GM21515 (cell line): ENCODE measurements at regions not wholly inside any gene's neighbourhood (a gene's known extent, or its start where the extent isn't known, plus 50 kb on each side); places are given as distances from the start of the nearest gene placed in this dataset.

Experiments
- ATAC-seq: cut with Tn5 transposase; IDR thresholded peaks from one replicate; pipeline ENCODE4 v1.9.1; 2021; ENCODE audit not compliant: unreplicated experiment

DNA sequence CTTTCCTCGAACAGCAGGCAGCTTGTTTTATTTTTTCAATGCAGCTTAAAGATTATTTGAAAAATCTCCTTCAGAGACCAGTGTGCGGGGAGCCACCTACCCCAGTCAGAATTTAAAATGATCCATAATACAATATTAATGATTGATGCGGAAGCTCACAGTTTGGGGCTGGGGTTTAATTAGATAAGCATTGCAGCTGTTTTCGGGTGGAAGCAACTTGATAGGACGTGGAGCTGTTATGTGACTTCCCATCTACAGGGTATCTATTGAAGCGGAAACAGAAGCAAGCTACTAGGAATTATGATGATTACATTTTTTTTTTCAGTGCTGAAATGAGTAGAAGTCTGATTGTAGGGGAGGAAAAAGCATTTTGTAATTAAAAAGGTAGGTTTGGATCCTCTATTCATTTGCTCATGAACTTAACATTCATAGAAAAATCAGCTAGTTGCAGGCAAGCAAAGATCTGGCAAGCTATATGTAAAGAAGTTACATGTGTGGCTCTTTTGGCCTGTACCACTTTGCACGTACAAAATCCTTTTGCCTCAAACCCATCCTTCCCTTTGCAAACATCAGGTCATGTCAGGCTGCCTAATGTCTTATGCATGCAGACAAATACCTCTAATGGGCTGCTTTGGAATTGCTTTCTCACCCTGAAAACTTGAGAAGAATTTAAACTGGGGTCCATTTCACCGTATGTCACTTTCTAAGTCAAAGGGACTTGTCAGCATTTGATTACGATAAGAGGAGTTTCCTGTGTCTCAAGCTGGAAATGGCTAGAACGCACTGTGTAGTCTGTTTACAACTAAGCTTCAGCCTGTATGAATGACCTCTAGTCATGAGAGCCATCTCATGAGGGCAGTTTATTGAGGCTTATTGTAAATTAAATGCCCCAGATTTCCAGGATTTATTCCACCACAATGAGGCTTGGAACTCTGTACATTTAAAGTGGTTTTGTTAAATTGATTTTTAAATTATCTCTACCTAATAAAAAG lies 267.1 kb upstream of the TMTC4 start:
- ATAC-seq = no peak

DNA sequence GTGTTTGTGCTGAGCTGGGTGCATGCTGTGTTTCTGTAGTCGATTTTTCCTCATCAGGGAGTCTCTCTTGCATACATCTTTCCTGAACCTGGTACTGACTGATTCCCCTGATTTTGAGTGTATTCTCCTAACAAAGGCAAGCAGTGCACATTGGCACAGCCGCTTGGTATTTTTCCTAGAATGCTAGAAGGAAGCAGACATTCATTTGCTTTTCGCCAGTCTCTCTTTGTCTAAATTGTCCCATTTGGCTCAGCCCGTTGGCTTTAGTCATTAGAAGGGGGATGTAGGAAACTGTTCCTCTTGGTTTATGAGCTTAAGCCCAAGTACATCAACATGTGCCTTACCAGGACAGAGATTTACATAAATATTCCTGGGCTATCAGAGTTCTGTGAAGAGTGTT lies 266.1 kb upstream of the TMTC4 start:
- ATAC-seq = no peak

DNA sequence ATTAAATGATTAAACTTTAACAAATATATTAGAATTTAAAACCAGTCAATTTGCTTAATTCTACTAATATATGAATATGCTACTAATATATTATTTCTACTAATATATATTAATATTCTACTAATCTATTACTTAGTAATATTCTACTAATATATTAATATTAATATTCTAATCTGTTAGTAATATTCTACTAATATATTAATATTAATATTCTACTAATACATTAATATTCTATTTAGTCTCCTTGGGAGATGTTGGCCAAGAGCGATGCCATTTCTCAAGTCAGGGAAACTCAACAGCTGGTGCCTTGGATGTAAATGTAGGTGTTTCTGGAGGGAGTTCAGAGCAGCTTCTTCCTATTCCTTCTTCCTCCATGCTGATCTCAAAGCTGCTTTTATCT lies 259.2 kb upstream of the TMTC4 start:
- ATAC-seq = no peak

DNA sequence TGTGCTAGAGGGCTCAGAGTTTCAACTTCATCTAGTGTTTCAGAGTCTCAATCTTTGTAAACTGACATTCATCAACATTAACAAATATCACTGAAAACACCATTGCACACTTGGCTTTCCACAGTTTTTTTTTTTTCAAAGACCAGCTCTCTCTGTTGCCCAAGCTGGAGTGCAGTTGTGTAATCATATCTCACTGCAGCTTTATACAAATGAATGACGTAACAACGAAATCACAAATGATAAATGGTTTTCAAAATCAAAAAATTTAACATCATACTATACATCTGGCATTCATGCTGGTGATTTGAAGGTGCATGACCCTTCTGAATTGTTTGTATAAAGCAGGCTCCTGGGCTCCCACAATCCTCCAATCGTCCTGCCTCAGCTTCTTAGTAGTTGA lies 248.0 kb upstream of the TMTC4 start:
- no peak for ATAC-seq

DNA sequence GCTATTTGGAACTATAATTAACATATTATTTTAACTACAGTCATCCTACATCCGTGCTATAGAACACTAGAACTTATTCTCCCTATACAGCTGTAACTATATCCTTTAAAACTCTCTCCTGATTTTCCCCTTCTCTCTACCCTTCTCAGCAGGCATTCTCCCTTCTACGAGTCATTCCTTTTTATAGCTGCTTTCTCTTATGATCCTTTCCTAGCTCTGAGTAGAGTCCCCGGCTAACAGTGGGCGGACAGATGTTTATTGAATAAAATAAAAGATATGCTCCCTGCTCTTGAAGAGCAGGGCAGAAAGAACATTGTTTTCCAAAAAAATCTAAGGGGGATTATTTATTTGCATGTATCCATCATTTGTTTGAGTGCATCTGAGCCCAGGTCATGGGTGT lies 246.5 kb upstream of the TMTC4 start:
- ATAC-seq = no peak

DNA sequence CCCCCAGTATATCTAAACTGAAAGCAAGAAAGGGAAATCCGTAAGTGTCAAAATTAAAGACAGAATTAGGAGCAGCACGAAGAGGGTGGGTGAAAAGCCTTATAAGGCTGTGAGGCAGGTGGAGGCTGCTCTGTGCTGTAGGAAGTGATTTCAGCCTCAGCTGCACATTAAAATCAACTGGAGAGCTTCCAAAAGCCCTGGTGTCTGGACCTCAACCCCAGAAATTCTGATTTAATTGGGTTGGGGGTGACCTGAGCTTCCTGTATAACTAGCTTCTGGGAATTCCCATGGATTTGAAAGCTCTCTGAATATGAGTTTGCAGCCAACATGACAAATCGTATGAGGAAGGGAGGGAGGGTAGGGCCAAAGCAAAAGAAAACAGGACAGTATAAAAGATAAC lies 242.4 kb upstream of the TMTC4 start:
- no peak for ATAC-seq

DNA sequence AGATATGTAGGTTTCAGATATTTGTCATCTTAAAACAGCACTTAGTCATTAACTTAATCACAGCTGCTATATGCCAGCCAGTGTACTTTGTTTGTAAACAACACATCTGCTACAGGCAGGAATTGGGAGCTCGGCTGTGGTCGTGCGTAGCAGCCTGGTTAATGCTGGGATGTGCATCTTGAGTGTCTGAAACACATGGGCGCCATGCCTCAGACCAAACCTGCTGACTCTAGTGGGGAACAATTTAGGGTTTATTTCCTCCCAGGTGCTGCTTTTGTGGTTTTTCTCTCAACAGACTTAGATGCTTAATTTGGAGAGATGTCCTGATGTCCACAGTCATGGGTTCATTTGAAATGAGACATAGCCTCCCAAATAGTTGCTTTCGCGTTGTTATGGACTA lies 238.5 kb upstream of the TMTC4 start:
- no peak for ATAC-seq

DNA sequence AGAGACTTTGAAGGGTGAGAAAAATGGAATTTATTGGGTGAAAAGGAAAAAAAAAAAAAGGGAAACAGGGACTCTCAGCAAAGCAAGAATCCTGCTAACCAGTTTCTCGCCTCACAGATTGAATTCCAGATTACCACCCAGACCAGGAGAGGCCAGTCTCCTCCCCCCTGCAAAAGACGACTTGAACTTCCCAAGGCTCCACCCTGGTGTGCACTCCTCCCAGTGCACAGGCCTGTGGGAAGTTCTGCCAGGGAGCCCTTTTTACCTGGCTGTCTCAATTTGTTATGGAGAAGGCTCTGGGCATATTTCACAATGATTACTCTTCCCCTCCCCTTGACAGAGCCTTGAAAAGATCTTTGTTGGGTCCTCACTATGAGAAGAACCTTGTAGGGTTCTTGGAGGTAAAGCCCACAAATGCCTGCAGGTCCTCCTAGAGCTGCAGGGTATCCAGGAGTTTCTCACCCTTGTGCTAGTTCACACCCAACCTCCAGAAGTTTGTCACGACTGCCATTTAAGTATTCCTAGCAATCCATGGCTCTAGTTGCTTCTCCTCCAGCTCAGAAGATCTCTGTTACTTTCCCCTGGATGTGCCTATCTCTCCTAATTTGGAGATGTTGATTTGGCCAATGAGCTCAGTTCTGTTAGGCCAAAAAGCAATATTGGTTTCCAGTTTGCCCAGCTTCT lies 229.8 kb upstream of the TMTC4 start:
- ATAC-seq = no peak

DNA sequence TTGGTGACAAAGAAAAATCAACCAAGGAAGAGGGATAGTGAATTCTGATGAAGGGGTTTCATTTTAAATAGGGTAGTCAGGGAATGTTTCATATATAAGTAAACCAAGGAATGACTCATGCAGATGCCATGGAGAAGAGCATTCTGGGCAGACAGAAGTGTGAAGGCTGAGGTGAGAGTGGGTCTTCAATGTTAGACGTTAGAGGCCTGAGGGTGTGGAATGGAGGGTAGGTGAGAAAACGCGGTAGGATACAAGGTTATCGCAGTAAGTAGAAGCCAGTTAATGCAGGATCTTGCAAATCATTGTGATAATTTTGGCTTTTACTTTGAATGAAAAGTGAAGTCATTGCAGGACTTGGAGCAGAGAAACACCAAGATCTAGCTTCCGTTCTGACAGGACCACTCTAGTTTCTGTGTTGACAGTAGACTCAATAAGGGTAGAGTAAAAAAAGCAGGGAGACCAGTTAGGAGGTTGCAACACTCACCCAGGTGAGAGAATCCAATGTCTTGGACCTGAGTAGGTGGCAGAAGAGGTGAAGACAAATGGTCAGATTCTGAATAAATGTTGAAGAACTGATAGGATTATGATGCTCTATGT lies 225.2 kb upstream of the TMTC4 start:
- no peak for ATAC-seq

DNA sequence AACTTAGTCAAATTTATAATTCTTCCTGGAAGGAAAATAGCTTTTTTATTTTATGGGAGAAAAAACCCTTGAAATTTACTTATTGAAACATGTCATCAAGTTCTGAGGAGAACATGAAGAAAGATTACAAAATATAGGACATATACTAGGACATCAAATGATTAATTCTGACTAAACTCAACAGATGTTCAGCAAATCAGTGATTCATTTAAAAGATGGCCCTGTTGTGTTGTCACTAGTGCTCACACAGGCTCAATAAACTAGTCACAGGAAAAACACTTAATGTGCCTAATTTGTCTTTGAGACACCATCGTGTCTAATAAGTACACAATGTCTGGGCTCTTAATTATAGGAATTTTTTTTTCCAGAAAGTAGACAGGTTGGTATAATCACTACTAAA lies 223.8 kb upstream of the TMTC4 start:
- no peak for ATAC-seq

DNA sequence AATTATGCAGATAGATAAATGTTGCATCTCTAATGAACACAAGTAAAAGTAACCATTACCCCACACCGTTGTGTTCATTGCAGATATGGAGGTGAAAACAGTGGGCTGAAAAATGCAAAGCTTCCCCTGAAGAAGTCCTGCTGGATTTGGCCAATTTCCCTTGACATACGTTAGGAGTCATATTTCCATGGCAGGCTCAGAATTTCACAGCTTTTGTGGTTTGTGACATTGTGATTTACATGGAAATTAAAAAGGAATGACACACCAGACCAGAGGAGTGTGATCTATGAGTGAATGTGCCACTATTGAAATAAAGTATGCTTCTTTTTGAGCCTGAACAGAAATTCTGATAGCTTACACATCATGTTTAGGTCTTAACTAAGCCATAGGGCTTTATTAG lies 221.1 kb upstream of the TMTC4 start:
- no peak for ATAC-seq

DNA sequence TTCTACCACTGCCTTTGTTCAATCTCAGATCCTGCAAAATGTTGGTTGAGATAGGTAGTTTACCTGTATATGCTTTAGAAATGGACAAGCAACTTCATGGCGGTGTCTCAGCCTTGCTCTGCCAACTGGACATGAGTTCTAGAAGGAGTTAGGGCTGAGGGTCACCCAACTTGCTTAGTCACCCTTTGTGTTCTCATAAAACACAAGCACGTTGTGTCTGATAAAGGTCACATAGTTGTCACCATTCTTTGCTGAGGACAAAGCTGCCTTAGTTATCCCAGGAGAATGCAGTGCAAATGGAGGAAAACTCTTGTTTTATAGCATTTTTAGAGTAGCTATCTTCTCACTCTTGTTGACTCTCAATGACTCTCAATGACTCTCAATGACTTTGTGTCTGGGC lies 218.4 kb upstream of the TMTC4 start:
- no peak for ATAC-seq

DNA sequence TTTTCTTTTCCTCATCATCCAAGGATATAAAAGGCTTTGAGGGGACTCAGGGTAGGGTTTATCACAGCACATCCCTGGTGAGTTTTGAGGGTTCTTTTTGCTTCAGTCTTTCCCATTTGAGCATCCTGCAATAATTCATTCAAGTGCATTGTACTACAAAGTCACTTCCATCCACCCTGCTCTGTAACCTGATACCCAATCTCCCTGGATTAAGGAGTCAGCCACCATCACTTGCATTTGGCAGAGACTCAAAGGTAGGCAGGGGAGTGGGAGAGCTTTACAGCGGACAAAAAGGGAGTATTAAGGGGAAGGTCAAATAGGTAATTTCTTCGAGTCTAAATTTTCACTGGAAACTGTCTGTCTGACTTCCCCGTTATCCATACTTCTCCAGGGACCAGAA lies 216.1 kb upstream of the TMTC4 start:
- no peak for ATAC-seq

DNA sequence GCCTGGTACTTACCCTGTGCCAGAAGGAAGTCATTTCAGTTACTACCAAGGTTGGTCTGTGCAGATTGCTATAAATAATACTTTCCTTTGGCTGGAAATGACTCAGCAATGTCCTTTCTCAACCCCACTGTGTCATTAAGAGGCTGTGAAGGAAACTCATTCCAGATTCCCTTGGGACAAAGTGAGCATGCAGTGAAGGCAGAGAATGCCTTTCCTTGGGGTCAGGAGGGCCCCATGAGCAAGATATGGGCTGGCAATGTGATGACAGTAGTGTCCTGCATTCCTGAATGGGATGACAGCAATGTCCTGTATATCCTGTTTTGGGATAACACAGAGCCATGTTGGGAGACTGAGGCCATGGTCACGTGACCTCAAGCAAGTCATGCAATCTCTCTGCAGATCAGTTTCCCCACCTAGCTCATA lies 213.1 kb upstream of the TMTC4 start:
- no peak for ATAC-seq

DNA sequence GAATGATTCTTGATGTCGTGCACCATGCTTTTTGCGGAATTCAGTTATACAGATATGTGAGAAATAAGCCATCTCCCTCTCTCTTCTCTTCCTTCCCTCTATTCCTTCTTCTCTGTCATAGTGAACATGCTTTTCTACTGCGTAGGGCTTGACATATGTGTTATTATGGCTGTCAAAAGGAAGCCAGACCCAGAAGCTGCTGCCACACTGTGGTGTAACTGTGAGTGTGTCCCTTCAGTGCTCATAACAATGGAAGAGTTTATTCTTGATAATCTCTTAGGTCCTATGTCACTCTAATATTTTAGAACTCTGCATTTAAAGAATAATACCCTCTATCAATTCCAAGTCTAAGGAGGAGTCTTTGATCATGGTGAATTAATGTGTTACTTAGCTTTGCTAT lies 208.9 kb upstream of the TMTC4 start:
- ATAC-seq = no peak

DNA sequence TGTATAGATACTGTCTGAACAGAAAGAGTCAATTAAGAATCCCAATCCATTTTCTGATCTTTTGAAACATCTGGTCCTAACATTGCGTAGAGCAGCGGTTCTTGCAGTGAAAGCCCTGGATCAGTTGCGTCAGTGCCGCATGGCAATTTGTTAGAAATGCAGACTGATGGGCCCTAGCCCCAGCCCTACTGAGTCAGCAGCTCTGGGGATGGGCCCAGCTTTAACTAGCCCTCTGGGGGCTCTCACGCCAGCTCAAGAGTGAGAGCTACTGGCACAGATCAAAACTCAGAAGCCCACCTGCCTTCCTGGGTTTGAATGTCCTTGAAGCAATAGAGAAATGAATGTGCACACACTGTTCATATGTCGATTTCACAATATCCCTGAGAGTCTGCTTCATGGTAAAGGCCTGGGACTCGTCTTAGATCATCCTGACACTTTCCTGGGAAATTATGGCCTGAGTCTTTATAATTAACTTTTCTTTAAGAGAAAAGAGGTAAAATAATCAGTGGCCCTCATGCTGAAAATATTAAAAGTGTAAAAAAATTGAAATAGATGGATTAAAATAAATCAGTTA lies 206.8 kb upstream of the TMTC4 start:
- no peak for ATAC-seq

DNA sequence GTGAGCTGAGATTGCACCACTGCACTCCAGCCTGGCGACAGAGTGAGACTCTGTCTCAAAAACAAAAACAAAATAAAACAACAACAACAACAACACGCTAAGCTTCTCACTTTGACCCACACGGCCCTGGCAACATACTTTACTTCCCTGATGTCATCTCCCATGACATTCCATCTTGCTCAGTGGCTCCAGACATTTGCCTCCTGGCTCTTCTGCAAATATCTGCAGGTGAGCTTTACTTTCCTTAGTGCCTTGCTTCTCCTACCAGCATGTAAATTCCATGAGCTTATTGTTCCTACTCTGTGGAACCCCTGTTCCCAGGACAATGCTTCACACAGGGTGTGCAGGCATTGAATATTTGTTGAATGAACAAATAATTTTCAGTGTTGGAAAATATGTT lies 205.6 kb upstream of the TMTC4 start:
- ATAC-seq = no peak

DNA sequence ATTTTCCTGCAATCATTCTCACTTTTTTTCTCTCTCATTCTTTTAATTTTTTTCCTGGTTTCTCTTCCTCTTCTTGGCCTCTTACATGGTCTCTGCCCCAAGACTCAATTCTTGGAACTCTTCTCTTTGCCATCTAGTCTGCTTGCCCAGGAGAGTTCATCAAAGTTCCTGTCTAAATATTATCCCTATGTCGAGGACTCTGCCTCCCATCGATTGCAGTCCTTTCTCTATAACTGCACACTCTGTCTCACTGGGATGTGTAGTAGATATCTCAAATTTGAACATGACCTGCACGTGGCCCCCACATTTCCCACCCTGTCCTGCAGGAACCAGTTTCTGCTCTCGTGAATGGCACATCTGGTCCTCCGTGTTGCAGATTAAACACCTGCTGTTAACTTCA lies 204.7 kb upstream of the TMTC4 start:
- no peak for ATAC-seq

DNA sequence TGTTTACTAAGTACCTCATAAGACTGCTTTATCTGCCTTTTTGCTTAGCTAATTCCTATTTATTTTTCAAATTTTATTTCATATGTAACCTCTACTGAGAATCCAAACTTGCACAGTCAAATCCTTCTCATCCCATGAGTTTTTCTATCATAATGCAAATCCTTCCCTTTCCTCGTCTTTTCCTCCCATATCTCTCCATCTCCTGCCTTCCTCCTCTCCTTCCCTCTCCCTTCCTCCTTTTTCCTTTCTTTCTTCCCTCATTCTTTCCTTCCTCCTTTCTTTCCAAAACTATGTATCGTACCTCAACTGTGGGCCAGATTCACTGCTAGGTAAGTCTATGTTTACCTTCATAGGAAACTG lies 201.4 kb upstream of the TMTC4 start:
- ATAC-seq = no peak

DNA sequence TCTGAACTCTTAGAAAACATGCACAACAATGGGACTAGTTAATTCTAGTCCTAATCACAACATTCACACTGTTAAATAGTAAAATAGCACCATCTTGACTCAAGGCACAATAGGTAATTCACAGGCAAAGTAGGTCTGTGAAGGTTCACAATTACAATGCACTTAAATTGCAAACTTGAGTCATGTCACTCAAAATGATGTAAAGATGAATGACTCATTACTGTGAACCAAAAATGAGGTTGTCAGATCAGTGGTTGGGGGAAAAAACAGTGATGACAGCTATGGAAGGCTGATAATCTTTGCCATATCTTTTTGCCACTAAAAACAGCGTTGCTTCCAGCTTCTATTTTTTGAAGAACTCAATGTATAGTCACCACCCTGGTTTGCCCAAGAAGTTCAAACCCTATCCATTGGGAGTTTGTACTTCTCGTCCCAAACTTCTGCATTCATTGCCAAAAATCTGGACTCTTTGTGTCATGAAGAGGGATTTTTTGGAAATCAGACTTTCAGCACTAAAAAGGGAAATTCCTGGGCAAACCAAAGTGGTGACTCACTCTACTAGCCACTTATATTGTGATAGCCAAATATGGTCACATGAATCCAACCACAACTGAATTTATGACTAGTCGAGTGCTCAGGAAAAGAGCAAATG lies 200.9 kb upstream of the TMTC4 start:
- ATAC-seq = peak; percentile 55

DNA sequence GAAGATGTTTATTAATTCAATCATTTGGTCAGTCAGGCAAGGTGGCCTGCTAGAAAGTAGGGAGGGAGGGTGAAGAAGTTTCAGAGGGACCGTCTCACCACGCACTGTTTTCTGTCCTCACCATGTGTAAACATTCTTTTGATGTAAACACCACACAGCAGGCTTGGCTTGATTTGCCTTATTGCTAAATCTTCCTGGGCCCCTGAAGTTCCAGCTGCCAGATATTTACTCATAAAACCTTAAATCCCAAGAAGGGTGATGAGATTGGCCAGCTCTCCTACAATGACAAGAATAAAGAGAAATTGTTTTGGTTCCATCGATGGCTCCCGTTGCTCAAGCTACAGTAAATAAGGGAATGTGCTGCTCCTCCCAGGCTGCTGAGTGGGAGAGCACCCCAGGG lies 198.2 kb upstream of the TMTC4 start:
- no peak for ATAC-seq
